ENCODE measurements at regions not wholly inside any gene's neighbourhood (a gene's known extent, or its start where the extent isn't known, plus 50 kb on each side); places are given as distances from the start of the nearest gene placed in this dataset.
A peak's percentile ranks its signal among the peaks of the same experiment; 100 is the strongest.

- peaks cover 5% of the 10 kb centered on the region for H3K4me1 Mint-ChIP-seq (ENCODE audit: unreplicated experiment)
- no peak overlapping the region for H3K4me3 Mint-ChIP-seq
- H3K27ac Mint-ChIP-seq = no peak overlapping the region
- no peaks in the 10 kb centered on the region for H3K36me3 Mint-ChIP-seq
- H3K27me3 Mint-ChIP-seq = no peaks in the 10 kb centered on the region
- TF ChIP-seq, protein P1, sequence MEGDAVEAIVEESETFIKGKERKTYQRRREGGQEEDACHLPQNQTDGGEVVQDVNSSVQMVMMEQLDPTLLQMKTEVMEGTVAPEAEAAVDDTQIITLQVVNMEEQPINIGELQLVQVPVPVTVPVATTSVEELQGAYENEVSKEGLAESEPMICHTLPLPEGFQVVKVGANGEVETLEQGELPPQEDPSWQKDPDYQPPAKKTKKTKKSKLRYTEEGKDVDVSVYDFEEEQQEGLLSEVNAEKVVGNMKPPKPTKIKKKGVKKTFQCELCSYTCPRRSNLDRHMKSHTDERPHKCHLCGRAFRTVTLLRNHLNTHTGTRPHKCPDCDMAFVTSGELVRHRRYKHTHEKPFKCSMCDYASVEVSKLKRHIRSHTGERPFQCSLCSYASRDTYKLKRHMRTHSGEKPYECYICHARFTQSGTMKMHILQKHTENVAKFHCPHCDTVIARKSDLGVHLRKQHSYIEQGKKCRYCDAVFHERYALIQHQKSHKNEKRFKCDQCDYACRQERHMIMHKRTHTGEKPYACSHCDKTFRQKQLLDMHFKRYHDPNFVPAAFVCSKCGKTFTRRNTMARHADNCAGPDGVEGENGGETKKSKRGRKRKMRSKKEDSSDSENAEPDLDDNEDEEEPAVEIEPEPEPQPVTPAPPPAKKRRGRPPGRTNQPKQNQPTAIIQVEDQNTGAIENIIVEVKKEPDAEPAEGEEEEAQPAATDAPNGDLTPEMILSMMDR (conservative IDR thresholded peaks at IDR 0.05) = no peak
- no peaks in the 10 kb centered on the region for H3K9me3 Mint-ChIP-seq
- no peak for DNase-seq (ENCODE audit: extremely low spot score, unreplicated experiment)
Measured at GRCh38 chr2:200044453-200044852, 89.1 kb downstream of the MAIP1 start.

GRCh38 chr2:200048421-200048820, 93.0 kb downstream of the MAIP1 start:
- no peaks in the 10 kb centered on the region for H3K9me3 Mint-ChIP-seq
- H3K4me3 Mint-ChIP-seq = no peak overlapping the region
- no peak overlapping the region for H3K27ac Mint-ChIP-seq
- H3K27me3 Mint-ChIP-seq = no peaks in the 10 kb centered on the region
- H3K4me1 Mint-ChIP-seq (ENCODE audit: unreplicated experiment) = peaks cover 6% of the 10 kb centered on the region
- TF ChIP-seq, protein P1 (conservative IDR thresholded peaks at IDR 0.05) = no peak
- H3K36me3 Mint-ChIP-seq = no peaks in the 10 kb centered on the region
- no peak for DNase-seq (ENCODE audit: extremely low spot score, unreplicated experiment)

DNA sequence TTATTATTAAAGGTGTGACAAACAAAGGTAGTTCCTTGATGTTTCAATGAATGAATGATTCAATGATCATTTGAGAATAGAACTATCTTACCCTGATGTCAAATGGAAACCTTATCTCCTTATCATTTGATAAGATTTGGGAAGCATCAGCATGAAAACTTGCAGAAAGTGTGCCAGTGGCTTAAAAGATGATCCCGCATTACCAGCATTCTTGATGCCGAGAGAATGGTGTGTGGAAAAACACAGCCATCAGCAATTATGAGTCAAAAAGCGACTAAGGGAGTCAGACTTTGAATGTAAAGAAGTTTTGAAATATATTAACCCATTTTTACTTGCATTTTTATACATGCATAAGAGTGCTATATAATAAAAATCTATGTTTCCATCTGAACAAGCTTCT, 93.7 kb downstream of the MAIP1 start:
- no peak for DNase-seq (ENCODE audit: extremely low spot score, unreplicated experiment)
- H3K27me3 Mint-ChIP-seq = no peaks in the 10 kb centered on the region
- peaks cover 6% of the 10 kb centered on the region for H3K4me1 Mint-ChIP-seq (ENCODE audit: unreplicated experiment)
- no peaks in the 10 kb centered on the region for H3K9me3 Mint-ChIP-seq
- no peak overlapping the region for H3K4me3 Mint-ChIP-seq
- TF ChIP-seq, protein P1 (conservative IDR thresholded peaks at IDR 0.05) = no peak
- no peak overlapping the region for H3K27ac Mint-ChIP-seq
- no peaks in the 10 kb centered on the region for H3K36me3 Mint-ChIP-seq

- no peaks in the 10 kb centered on the region for H3K27me3 Mint-ChIP-seq
- peak overlapping the region; percentile 40 for H3K4me3 Mint-ChIP-seq
- no peak overlapping the region for H3K27ac Mint-ChIP-seq
- no peak for DNase-seq (ENCODE audit: extremely low spot score, unreplicated experiment)
- H3K36me3 Mint-ChIP-seq = no peaks in the 10 kb centered on the region
- no peaks in the 10 kb centered on the region for H3K9me3 Mint-ChIP-seq
- peaks cover 6% of the 10 kb centered on the region for H3K4me1 Mint-ChIP-seq (ENCODE audit: unreplicated experiment)
- TF ChIP-seq, protein P1 (conservative IDR thresholded peaks at IDR 0.05) = no peak
Measured at GRCh38 chr2:200050921-200051610, 95.7 kb downstream of the MAIP1 start.

GRCh38 chr2:200051611-200051945, 96.2 kb downstream of the MAIP1 start:
- no peaks in the 10 kb centered on the region for H3K36me3 Mint-ChIP-seq
- TF ChIP-seq, protein P1 (conservative IDR thresholded peaks at IDR 0.05) = no peak
- DNase-seq (ENCODE audit: extremely low spot score, unreplicated experiment) = no peak
- no peak overlapping the region for H3K27ac Mint-ChIP-seq
- H3K27me3 Mint-ChIP-seq = no peaks in the 10 kb centered on the region
- no peak overlapping the region for H3K4me3 Mint-ChIP-seq
- H3K9me3 Mint-ChIP-seq = peaks cover 4% of the 10 kb centered on the region
- H3K4me1 Mint-ChIP-seq (ENCODE audit: unreplicated experiment) = peaks cover 6% of the 10 kb centered on the region

GRCh38 chr2:200052627-200053026, 97.2 kb downstream of the MAIP1 start:
- H3K4me1 Mint-ChIP-seq (ENCODE audit: unreplicated experiment) = peaks cover 6% of the 10 kb centered on the region
- H3K4me3 Mint-ChIP-seq = no peak overlapping the region
- TF ChIP-seq, protein P1 (conservative IDR thresholded peaks at IDR 0.05) = no peak
- H3K36me3 Mint-ChIP-seq = peaks cover 7% of the 10 kb centered on the region
- DNase-seq (ENCODE audit: extremely low spot score, unreplicated experiment) = no peak
- peaks cover 12% of the 10 kb centered on the region for H3K9me3 Mint-ChIP-seq
- no peak overlapping the region for H3K27ac Mint-ChIP-seq
- H3K27me3 Mint-ChIP-seq = no peaks in the 10 kb centered on the region
